Glutamatergic neuron (in vitro differentiated cells): ENCODE measurements at regions not wholly inside any gene's neighbourhood (a gene's known extent, or its start where the extent isn't known, plus 50 kb on each side); places are given as distances from the start of the nearest gene placed in this dataset.

Experiments used
- DNase-seq: peaks from one replicate; pipeline ENCODE4 v3.0.0; 2022
- H3K27ac Mint-ChIP-seq: one replicate; pipeline ENCODE4 v1.8.0; 2020; ENCODE audit warnings: mild to moderate bottlenecking, mixed read lengths, inconsistent platforms; ENCODE audit not compliant: unreplicated experiment
- H3K27me3 Mint-ChIP-seq: one replicate; pipeline ENCODE4 v1.8.0; 2020; ENCODE audit warnings: mild to moderate bottlenecking, moderate library complexity, mixed read lengths, inconsistent platforms; ENCODE audit not compliant: unreplicated experiment
- H3K36me3 Mint-ChIP-seq: one replicate; pipeline ENCODE4 v1.8.0; 2020; ENCODE audit warnings: mild to moderate bottlenecking, mixed read lengths, inconsistent platforms; ENCODE audit not compliant: unreplicated experiment
- H3K4me1 Mint-ChIP-seq: one replicate; pipeline ENCODE4 v1.8.0; 2020; ENCODE audit warnings: mild to moderate bottlenecking, low read depth, mixed read lengths, inconsistent platforms; ENCODE audit not compliant: unreplicated experiment
- H3K4me3 Mint-ChIP-seq: one replicate; pipeline ENCODE4 v1.8.0; 2020; ENCODE audit warnings: mild to moderate bottlenecking, mixed read lengths, inconsistent platforms; ENCODE audit not compliant: unreplicated experiment
- H3K9me3 Mint-ChIP-seq: one replicate; pipeline ENCODE4 v1.8.0; 2020; ENCODE audit warnings: mild to moderate bottlenecking, moderate library complexity, mixed read lengths, inconsistent platforms; ENCODE audit not compliant: unreplicated experiment
- CTCF ChIP-seq: fragments of 200-600 bp; sonication (generic); IDR thresholded peaks from one replicate; pipeline ENCODE4 v1.5.0; 2021; ENCODE audit not compliant: partially characterized antibody, unreplicated experiment

DNA sequence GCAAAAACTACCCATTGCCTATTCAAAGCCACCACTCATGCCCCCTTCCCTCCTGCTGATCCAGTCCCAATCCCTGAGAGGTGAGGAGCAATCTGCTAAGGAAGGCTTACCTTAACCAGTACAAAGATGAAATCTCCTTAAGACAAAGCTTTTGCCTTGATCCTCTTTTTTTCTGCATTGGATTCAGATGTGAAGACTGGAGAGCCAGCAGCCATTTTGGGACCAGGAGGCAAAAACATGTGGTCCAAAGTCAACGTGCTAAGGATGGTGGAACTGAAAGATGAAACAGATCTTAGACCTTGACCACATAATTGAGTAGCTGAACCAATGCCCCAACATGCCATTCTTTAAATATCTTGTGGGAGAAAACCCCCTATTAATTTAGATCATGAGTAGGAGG, 171.4 kb downstream of the IRX5 start:
- no peak for DNase-seq
- Mint-ChIP-seq H3K9me3 (no peaks in the 10 kb centered on the region), H3K27ac (no peak overlapping the region), H3K27me3 (peaks cover 4% of the 10 kb centered on the region), H3K36me3 (no peaks in the 10 kb centered on the region), H3K4me3 (no peak overlapping the region), H3K4me1 (no peaks in the 10 kb centered on the region)
- no peak for TF ChIP-seq CTCF

GRCh38 chr16:55102531-55102930, 171.9 kb downstream of the IRX5 start:
- Mint-ChIP-seq H3K9me3 (no peaks in the 10 kb centered on the region), H3K36me3 (no peaks in the 10 kb centered on the region), H3K27me3 (peaks cover 2% of the 10 kb centered on the region), H3K27ac (no peak overlapping the region), H3K4me3 (no peak overlapping the region), H3K4me1 (no peaks in the 10 kb centered on the region)
- no peak for DNase-seq
- no peak for TF ChIP-seq CTCF

DNA sequence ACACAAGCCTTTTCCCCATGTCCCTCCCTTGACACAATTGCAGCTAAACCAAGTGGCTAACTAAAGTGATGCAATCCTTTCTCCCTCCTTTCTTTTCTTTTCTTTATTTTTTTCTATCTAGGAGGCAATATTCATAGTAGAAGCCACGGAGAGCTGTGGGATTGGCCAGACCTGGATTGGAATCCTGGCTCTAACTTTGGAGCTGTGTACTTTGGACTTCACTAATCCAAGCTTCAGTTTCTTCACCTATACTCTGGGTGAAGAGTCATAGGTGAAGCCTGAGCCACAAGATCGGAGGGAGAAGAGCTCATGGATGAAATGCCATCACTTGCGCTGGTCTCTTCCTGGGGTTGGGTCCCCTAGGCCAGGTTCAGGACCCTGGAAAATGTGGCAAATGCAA, 177.2 kb downstream of the IRX5 start:
- DNase-seq: no peak
- Mint-ChIP-seq H3K9me3 (no peaks in the 10 kb centered on the region), H3K36me3 (no peaks in the 10 kb centered on the region), H3K4me3 (no peak overlapping the region), H3K27me3 (peaks cover 1% of the 10 kb centered on the region), H3K27ac (no peak overlapping the region), H3K4me1 (no peaks in the 10 kb centered on the region)
- no peak for TF ChIP-seq CTCF

GRCh38 chr16:55113210-55113609, 182.5 kb downstream of the IRX5 start:
- H3K36me3 Mint-ChIP-seq: peaks cover 4% of the 10 kb centered on the region
- peaks cover 8% of the 10 kb centered on the region for H3K27me3 Mint-ChIP-seq
- TF ChIP-seq CTCF: no peak
- no peak overlapping the region for H3K27ac Mint-ChIP-seq
- DNase-seq: no peak
- peaks cover 3% of the 10 kb centered on the region for H3K4me1 Mint-ChIP-seq
- H3K9me3 Mint-ChIP-seq: peaks cover 3% of the 10 kb centered on the region
- H3K4me3 Mint-ChIP-seq: no peak overlapping the region

- DNase-seq: no peak
- Mint-ChIP-seq H3K4me1 (peaks cover 9% of the 10 kb centered on the region), H3K4me3 (no peak overlapping the region), H3K27me3 (peaks cover 12% of the 10 kb centered on the region), H3K27ac (no peak overlapping the region), H3K36me3 (peaks cover 7% of the 10 kb centered on the region), H3K9me3 (peaks cover 3% of the 10 kb centered on the region)
- TF ChIP-seq CTCF: no peak
These were observed 184.8 kb downstream of the IRX5 start for GRCh38 chr16:55115506-55115905.
